GM13976 (cell line): ENCODE measurements at regions not wholly inside any gene's neighbourhood (a gene's known extent, or its start where the extent isn't known, plus 50 kb on each side); places are given as distances from the start of the nearest gene placed in this dataset.

Experiments used
- DNase-seq: peaks from one replicate; pipeline ENCODE4 v3.0.0; 2012; ENCODE audit warnings: low spot score
- CTCF ChIP-seq: IDR thresholded peaks from 2 replicates; pipeline ENCODE4 v1.5.1; 2012; ENCODE audit warnings: borderline replicate concordance, mild to moderate bottlenecking; ENCODE audit not compliant: insufficient read depth; ENCODE audit errors: extremely low read depth, missing control alignments, control extremely low read depth
- in situ Hi-C: fragments of 300-500 bp; cut with MboI; formaldehyde crosslinking; loops from one replicate; pipeline ENCODE4 v1.12.0; 2022; ENCODE audit warnings: low sequenced_read_pairs, mixed read lengths, inconsistent platforms; ENCODE audit not compliant: unreplicated experiment

DNA sequence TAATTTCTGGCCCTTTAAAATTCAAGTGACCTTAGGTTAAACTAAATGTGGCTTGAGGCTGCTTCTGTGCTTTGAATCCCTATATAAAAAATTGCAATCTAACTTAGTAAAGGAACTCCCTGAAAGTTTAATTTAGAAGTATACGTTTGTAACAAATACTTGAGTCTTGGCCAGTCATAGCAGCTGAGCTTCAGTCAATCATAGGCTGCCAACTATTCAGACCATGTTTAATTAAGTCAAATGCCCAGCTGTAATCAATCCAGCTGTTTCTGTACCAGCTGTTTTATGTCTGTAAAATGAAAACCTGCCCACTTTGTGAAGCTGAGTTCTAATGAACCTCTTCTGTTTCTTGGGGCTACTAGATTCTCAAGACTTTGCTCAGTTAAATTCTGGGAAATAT, 760.1 kb downstream of the MAT2B start:
- no peak for TF ChIP-seq CTCF
- DNase-seq = no peak
- in situ Hi-C loops = no loop called here

DNA sequence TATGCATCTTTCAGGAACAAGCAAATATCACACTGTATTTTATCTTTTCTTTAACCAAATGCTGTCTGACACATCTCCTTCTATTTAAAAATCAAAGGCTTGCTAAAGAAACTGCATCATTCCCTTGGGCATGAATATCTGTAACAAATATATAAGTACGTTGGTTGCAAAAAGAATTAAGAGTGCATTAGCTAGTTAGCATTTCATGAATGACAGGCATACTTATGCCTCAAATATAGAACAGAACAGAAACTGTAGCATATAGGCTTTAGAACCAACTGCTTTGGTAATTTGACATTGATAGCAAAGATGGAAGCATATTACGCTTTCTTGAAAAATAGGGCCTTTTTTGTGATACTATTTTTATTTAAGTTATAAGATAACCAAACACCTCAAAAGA, 761.2 kb downstream of the MAT2B start:
- TF ChIP-seq CTCF = no peak
- DNase-seq = no peak
- in situ Hi-C loops = no loop called here

DNA sequence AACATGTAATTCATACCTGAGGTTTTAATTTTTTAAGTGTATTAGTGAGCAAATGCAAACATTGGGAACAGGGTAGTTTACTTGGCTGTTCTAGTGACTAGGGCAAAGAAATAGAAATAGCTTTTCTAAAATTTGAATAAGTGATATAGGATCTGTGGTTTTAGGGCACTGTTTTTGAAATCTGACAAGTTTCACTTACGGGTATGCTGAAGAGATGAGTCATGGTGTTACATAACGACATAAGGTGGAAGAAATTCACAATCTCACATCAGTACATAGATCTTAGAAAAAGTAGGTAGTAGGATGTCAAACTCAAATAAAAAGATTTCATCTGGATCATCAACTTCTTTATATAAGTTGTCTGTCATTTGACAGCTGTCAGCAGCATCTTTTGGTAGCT, 772.3 kb downstream of the MAT2B start:
- TF ChIP-seq CTCF = no peak
- in situ Hi-C loops = no loop called here
- no peak for DNase-seq

DNA sequence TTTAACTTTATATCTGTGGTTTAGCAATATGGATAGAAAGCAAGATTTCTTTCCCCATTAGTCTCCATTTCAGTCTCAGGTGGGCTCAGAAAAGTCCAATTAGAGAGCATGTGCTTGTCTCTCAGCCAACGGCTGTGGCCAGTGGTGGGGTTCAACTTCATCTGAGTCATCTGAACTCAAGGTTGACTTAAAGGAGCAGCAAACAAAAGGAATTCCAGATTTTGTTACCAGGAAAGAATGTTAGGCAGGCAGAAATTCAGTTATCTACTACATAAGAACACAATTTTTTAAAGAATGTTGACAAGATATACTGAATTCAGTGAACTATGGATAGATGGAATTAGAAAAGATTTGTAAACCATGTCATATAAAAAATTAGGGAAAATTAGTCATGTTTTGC, 784.1 kb downstream of the MAT2B start:
- no peak for TF ChIP-seq CTCF
- in situ Hi-C loops = no loop called here
- DNase-seq = no peak

- DNase-seq = no peak
- in situ Hi-C loops = no loop called here
- TF ChIP-seq CTCF = no peak
These were observed 791.2 kb downstream of the MAT2B start for GRCh38 chr5:164296603-164297080.

GRCh38 chr5:164298165-164298564, 792.7 kb downstream of the MAT2B start:
- TF ChIP-seq CTCF = no peak
- in situ Hi-C loops = no loop called here
- no peak for DNase-seq

GRCh38 chr5:164300295-164300694, 794.9 kb downstream of the MAT2B start:
- DNase-seq = no peak
- in situ Hi-C loops = no loop called here
- no peak for TF ChIP-seq CTCF
